Stimulated activated CD4-positive, alpha-beta T cell treated with anti-CD3 and anti-CD28 coated beads, Interleukin-1b, Interleukin-23, amount 100 ng/mL, for 4 hours (primary cell): ENCODE measurements at regions not wholly inside any gene's neighbourhood (a gene's known extent, or its start where the extent isn't known, plus 50 kb on each side); places are given as distances from the start of the nearest gene placed in this dataset.

ENCODE experiments used
- DNase-seq, 2 donors: peaks; one replicate each; pipeline ENCODE4 v3.0.0-alpha.2; 2020; ENCODE audit warnings: low read depth in 2 of 2

DNA sequence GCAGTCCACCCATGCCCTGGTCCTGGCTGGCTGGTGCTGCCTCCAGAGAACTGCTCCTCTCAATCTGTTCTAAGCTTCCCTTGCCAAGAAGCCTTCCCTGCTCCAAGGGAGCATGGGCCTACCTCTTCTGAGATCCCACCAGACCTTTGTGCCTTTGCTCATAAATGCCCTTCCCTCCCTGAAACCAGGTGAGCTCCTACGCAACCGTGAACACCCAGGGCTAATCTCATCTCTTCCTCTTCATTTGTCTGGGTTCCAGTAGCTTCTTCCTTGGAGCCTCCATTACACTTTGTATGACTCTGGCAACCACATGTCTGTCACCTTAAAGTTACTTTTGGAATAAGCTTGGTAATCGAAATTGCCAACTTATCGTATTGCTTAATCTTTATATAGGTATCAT lies 270.6 kb downstream of the PBX3 start:
- no peak for DNase-seq

DNA sequence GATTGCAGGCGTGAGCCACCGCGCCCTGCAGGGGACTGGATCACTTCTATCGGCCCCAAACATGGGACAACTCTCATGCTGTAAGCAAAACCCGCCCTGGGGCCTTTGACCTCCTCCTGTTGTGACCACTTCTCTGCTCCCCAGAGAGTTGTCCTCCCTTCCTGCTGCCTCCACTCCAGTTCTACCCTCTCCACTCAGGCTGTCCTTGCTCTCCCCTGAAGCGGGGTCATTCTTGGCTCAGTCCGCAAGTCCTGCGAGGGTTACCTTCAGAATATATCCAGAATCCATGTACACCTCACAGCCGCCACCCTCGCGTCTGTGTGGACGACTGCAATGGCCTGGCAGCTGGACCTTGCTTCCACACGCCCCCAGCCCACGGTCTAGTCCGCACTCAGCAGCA lies 273.7 kb downstream of the PBX3 start:
- no peak for DNase-seq

DNA sequence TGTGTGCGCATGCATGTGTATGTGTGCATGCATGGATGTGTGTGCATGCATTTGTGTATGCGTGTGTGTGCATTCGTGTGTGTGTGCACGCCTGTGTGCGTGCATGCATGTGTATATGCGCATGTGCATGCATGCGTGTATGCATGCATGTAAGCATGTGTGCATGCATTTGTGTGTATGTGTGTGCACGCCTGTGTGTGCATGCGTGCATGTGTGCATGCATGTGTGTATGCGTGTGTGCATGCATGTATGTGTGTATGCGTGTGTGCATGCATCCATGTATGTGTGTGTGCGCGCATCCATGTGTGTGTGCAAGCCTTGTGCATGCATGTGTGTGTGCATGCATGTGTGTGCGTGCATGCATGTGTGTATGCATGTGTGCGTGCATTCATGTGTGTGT lies 276.8 kb downstream of the PBX3 start:
- no peak for DNase-seq

DNA sequence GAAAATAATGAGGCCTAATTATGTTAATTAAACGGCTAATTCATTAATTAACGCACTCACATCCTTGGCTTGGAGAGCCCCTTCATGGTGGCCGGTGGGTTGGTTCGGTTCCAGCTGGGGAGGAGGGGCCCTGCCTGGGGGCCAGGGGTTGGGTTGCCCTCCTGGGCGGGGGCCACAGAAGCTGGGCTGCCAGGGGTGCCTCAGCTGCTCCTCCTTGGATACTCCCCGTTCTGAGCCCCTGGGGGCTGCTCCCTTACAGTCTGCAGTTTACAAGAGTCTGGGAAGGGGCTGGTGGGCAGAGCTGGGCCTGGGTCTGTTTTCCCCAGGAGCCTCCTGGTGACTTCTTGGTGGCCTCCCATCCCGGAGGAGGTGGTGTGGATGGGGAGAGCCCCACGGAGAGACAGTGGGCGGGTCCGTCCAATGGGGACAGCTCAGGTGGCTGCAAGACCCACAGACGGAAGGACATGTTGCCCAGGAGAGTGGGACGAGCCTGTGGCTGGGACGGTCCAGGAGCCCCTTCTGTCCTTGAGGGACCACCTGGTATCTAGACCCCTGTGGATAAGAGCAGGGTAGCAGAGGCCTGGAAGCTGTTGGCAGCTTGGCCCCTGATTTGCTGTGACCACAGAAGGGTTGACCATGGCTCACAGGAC lies 277.5 kb downstream of the PBX3 start:
- DNase-seq, result no peak

DNA sequence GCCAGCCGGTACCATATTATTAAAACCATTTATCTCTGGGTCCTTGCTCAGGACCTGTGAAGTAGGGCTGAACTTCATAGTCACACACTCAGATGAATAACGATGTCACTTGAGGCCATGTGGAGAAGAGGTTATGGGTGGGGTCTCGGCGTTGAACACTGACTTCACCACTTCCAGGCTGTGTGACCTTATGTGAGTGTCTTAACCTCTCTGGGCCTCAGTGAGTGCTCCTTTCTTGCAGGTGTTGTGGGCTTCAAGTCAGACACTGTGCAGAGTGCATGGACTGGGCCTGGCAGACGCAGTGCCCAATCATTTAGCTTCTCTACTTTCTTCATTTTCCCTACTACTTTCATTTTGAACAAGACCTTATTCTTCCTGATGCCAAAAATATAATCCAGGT lies 278.8 kb downstream of the PBX3 start:
- no peak for DNase-seq

DNA sequence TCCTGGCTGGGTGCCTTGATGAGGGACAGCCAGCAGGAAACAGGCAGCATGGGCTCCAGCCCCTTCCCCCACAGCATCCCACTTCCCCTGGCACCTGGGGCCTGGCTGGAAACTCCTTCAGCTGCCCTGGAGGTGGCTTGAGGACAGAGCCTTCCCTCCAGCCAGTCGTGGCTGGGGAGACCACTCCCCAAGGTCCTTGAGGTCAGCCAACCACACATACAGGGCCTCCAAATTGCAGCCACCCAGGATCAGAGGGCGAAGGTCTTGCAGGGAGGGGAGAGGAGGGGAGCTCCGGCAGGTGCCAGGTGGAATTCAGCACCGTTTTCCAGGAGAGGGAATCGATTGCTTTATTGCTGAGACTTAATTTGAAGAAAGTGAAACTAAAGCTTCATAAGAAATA lies 280.4 kb downstream of the PBX3 start:
- no peak for DNase-seq

DNA sequence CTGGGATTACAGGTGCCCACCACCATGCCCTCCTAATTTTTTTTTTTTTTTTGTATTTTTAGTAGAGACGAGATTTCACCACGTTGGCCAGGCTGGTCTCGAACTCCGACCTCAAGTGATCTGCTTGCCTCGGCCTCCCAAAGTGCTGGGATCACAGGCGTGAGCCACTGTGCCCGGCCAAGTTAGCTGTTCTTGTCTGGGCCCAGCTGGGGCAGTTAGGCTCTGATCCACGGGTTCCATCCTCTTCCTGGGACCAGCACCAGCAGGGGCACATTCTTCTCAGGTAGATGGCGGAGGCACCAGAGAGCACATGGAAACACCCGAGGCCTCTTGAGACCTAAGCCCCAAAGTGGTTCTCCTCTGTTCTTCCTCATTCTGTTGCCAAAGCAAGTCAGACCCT lies 281.6 kb downstream of the PBX3 start:
- no peak for DNase-seq

DNA sequence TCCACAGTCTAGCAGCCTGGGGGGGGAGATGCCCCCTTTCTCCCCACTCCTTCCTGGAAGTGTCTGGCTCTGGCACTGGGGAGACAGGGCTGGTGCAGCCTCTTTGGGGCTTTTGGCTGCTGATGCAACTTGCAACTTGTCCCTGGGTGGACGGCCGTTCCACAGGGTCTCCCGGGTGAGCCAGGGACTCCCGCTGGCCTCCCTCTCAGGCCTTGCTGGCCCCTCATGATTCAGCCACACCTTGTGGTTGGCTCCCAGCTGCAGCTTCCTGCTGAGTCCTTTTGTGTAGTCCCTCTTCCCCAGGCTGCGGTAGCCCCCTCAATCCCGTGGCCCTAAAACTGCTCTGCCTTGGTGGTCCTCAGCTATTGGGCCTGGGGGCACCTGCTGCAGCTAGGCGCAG lies 283.5 kb downstream of the PBX3 start:
- no peak for DNase-seq

DNA sequence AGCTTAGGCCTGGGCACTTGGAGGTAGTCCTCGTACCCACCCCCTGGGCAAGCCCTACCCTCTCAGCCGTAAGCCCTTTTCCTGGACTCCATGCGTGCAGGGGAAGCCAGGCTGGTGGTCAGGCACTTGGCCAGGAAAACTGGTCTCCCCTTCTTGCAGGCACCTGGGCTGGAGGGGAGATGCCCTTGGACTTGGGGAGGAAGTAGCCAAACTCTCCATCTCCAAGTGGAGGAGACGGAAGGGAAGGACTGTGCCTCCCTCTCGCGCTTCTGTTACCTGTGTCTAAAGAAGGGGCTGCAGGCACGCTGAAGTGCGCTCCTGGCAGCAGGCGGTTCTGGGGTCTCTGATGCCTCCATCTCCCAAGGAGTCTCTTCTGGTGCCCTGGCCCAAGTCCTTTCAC lies 283.9 kb downstream of the PBX3 start:
- no peak for DNase-seq

DNA sequence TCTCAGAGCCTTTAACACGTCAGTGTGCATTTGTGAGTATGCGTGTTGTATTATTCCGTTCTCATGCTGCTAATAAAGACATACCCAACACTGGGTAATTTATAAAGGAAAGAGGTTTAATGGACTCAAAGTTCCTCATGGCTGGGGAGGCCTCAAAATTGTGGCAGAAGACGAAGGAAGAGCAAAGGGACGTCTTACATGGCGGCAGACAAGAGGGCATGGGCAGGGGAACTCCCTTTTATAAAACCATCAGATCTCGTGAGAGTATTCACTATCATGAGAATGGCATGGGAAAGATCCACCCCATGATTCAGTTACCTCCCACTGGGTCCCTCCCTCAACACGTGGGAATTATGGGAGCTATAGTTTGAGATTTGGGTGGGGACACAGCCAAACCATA lies 285.0 kb downstream of the PBX3 start:
- no peak for DNase-seq

DNA sequence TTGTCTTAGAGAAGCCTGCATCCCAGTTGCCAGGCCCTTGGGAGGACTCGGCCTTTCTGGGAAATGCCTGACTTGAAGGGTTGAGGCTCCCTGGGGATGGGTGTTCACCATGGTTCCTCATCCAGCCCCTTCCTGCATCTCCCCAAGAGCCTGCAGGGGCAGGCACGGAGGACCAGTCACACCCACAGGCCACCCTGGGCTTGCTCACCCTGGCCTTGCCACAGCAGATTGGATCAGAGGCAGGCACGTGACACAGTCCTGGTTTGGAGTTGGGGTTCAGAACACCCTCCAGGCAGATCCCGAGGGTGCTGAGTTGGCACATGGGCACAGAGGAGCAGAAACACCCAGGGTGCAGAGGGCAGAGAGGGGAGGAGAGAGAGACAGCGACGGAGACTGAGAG lies 286.1 kb downstream of the PBX3 start:
- DNase-seq, result no peak

DNA sequence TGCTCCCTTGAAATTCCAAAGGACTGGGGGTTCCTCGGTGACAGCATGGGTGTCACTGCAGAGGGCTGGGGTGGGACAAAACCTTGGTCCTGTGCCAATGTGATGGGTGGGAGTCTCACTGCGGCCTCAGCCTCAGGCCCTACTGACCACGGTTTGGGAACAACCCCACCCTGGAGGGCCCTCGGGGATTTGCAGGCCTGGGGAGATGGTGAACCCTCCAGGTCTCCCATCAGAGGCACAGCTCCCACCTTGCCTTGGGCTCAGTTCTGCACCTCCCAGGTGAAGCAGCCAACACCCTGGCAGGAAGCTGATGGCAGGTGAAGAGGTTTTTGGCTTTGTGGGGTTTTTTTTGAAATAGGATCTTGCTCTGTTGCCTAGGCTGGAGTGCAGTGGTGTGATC lies 286.8 kb downstream of the PBX3 start:
- no peak for DNase-seq

DNA sequence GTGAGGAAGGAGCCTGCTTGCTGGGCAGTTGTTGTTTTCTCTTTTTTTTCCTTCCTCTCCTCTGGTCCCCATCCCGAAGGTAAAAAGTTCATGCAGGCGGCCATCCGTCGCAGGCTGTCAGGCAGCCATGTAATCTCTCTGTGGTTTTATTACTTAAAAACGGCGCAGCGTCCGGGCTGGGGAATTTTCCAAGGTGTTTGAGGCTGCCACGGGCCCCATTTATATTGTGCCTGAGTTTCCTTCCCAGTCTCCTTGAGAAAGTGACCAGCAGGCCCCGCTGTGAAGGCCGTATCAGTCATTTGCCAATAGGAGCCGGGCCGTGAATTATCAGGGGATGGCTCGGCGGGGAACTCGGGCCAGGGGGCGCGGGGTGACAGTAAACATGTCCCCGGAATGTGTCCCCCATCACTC lies 289.7 kb downstream of the PBX3 start:
- no peak for DNase-seq

DNA sequence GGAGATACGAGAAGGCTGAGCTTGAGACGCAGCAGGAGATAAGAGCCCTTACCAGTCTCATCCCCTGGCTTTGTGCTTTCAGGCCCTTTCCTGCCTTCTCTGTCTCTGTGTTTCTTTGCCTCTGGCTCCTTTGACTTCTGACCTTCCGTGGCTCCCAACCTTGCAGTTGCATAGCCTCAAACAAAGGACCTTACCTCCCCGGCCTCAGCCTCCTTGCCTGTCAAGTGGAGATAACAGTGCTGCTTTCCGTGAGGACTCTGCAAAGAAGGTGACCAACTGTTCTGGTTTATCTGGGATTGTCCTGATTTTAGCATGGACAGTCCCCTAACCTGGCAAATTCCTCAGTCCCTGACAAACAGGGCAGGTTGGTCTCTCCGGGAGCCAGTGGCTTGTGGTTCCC lies 287.8 kb upstream of the MVB12B start:
- no peak for DNase-seq

DNA sequence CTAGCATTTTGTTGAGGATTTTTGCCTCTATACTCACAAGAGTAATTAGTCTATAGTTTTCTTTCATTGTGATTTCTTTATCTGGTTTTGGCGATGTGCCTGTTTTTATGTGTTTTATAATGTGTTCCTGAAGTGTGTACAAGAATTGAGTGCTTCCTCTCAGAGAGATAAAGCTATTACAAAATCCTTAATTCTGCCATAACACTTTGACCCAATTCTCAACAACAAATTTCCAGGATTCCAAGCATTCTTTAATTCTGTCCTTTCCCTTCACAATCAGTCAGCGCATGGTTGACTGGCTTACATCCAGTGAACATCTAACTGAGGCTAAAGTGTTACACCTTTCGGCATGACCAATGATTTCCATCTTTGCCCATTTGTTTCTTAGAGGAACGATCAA lies 282.9 kb upstream of the MVB12B start:
- no peak for DNase-seq

DNA sequence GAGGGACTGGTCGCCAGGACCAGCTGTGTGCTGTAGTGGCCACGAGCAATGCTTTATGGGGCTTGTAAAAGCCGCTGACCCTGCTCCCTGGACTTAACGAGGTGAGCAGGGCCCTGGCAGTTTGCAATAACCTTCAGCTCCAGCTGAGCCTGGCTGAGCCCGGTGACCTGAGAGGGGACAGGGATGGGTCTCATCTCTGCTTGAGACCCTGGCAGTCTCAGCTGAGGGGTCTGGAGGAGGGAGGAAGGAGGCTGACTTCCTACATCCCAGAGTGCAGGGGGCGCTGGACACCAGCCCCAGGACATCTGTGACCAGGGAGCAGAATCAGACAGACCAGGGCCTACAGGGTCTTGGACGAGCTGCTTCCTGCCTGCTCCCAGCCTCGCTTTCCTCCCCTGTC lies 277.5 kb upstream of the MVB12B start:
- DNase-seq, result no peak

DNA sequence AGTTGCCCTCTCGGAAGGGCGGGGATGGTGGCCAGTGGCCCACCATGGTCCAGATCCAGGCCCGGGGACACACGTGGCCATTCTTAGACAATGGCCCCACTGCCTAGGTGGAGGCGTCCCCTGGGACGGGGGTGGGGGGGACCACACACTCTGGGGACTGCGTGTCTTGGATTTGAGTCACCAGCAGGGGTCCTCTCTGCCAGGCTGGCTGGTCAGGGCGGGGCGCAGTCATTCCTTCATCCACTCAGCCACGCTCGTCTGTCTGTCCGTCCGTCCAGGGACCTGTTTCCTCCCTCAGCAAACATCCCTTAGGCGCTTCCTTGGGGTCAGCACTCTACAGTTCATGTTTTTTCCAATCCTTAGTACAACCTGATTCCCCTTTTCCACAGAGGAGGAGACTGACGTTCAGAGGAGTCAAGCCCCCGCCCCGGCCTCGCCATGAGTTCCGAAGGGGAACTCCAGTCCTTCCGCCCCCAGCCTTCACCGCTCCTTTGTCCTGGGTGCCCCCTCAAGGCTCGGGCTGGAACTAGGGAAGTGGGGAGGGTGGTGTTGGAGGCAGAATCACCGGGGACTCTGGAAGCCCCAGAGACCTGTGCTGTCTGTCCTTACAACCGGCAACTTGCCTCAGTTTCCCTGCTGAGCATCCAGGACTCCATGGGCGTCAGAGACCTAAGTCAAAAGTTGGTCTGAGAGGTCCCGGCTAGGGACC lies 276.6 kb upstream of the MVB12B start:
- no peak for DNase-seq

DNA sequence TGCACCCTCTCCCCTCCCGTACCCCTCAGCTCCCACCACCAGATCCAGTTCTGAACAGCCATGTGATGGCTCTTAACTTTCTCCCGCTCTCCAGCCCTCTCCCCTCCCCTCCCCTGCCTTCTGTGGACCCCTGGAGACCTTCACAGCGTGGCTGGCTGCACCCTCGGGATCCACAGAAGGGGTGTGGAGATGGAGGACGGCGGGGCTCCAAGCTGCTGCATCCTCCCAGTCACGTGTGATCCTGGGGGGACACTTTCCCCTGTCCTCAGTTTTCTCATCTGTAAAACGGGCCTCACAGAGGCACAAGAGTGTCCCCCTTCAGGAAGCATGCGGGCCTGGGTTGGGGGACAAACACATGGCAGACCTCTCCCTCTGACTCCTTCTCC lies 276.0 kb upstream of the MVB12B start:
- no peak for DNase-seq

DNA sequence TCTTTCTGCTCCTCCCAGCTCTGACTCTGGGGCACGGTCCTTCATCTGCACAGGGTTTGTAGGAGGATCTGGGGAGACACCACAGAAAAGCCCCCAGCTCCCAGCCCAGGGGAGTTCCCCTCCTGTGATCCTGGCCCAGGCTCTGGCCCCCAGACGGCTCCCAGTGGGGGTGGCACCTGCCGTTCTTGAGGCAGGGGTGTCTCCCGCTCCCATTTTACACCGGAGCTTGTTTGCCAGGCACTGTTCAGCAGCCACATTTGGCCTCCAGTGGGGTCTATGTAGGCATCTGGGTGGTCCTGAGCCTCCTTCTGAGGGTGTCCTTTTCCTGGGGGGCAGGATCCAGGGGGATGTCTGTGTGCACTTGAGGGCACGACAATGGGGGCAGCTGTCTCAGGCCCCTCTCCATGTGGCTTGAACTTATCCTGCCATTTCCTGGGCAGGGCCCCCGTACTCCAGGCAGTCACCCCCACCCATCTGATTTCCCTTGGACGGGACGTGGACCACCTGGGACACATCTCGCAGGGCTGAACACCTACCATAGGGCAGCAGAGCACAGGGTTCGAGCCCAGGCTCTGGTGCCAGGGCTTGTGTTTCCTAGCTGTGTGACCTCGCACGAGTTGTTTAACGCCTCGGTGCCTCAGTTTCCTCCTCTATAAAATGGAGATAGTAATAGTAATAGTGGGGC lies 275.0 kb upstream of the MVB12B start:
- DNase-seq, result no peak

DNA sequence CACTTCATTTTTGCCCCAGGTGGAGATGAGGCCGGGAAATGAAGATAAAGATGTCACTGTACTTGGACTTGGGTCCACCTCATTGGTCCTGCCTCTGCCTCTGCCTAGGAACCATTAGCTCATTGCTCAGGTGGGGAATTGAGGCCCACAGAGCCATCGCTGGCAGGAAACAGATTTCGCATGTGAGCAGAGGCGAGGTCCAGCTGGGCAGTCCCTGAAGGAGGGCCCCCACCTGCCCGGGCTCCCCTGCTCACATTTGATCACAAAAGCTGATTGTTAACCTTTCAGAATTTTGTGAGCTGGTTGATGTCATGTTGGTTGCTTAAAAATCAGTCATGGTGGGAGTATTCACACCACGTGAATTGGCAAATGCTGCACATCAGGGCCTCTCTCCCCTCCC lies 273.8 kb upstream of the MVB12B start:
- DNase-seq, result no peak

DNA sequence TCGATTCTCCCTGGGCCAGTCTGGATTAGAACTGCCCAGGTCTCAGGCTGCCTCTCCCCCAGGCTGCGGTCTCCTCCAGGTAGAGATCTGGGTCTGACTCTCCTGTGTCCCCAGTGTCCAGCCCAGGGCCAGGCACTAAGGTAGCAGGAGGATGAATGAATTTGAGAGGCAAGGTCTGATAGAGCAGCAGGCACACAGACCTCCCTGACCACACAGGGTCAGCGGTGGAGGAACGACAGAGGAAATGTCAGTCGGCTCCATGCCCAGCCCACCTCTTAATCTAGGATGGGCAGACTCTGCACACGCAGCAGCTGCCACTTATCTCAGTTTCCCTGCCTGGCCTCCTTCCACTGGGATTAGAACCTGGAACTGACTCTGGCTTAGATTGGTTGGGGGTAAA lies 272.7 kb upstream of the MVB12B start:
- DNase-seq, result no peak

DNA sequence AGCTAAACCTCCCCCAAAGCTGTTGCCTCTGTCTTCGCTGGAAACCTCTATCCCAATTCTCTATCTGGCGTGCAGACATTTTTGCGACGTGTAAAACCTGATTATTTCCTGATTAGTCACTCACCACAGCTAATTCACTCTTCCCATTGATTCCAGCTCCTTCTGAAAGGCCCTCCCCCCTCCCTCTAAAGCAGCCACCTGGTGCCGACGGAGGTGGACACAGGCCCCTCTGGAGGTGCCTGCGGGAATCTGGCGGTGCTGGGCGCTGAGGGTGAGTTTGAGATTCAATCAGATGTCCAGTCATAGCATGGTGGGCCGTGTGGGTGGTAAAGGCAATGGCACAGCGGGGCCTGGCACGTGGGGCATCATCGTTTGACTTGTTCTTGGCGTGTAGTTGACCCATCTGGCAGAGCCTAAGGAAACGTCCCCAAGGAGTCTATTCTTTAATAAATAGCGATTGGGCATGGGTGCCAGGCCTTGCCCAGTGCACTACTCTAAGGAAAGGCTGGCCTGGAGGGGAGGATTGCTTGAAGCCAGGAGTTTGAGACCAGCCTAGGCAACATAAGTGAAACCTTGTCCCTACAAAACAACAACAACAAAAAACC lies 271.1 kb upstream of the MVB12B start:
- no peak for DNase-seq
